GM18508 (cell line): ENCODE measurements at regions not wholly inside any gene's neighbourhood (a gene's known extent, or its start where the extent isn't known, plus 50 kb on each side); places are given as distances from the start of the nearest gene placed in this dataset.

Source experiments
- ATAC-seq: cut with Tn5 transposase; IDR thresholded peaks from one replicate; pipeline ENCODE4 v1.9.1; 2021; ENCODE audit warnings: moderate number of reproducible peaks; ENCODE audit not compliant: insufficient read depth, unreplicated experiment

DNA sequence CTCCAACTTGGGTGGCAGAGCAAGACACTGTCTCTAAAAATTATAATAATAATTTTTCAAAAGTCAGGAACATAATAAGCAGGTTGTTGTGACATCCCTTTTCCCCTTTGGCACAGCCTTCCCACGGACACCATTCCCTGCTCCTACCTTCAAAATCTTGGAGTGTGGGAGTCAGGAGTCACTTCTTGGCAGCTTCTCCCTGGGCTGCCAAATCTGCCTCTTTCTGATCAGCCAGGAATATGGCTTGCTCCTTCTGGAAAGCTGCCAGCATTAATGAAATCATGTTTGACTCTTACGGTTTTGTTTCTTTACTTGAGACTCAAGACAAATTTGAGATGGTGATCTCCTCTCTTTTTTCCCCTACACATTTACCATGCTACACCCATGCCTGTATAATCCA is 391.4 kb upstream of the SYT1 start:
- no peak for ATAC-seq

DNA sequence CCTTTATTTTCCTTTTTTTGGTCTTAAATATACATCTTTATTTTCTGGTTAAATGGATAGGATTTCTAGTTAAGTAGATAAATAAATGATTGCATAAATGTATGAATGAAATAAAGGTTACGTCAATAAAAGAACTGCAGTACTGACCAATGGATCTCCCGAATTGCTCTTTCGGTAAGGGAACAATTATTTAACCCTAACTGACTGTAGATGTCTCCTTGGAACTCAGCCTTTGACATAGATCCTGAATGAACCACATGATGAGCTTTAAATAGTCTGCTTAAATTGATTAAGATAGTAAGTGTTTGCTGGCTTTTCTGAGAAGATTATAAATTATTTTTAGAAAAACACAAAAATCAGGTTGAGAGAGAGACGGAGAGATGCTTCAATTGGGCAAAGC is 391.0 kb upstream of the SYT1 start:
- ATAC-seq: no peak

DNA sequence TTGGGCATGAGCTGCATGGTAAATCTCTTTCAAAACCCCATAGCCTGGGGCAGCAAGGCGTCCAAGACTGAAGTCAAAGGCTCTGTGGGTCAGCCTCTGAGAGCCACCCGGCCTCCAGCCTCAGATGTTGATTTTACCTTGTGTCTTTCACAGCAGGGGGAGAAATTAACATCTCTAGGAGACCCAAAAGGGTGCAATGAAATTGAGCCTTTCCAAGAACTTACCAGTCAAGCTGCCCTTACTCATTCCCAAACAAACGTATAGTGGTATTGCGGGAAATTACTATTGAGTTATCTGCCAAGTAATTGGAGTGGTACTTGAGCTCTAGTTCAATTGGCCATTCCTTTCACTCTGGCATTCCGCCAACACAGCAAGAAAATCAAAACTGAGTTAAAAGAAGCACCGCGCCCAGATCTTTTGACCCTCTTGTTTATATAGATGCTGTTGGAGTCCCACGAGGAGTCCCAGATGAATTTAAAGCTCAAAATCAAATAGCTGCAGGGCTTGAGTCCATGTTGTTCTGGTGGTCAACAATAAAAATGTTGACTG is 380.7 kb upstream of the SYT1 start:
- ATAC-seq: no peak

DNA sequence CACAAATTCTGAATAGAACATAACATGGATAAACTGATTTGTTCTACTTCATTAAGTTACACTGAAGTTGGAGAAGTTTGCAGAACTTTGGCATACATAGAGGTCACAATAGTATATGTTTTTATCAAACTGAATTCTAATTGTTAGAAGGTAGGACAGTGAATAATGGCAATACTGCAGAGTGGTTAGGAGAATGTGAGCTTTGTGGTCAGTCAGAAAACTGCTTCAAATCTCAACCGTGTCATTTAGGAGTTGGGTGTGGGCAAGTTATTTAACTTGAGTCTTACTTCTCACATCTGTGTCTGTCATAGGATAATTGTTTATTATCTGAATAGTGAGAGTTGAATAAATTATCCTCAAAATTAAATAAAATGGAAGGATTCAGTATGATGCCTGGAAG is 374.6 kb upstream of the SYT1 start:
- no peak for ATAC-seq

DNA sequence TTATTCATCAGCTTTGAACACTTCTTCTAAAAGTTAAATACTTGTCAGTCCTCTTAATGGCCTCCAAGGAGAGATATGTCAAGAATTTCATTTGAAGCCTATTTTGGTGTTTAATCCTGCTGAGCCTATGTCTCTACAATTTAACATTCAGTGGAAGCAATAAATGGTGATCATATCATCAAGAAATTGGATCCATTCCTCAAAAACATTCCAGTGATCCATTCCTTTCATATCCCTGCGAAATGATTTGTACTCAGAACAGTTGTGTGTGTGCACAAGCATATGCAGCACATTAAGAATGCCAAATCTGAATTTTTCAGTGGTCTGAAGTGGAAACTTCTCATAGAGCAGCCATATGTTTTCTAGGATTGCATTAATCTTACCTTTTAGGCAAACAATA is 373.7 kb upstream of the SYT1 start:
- ATAC-seq: no peak

DNA sequence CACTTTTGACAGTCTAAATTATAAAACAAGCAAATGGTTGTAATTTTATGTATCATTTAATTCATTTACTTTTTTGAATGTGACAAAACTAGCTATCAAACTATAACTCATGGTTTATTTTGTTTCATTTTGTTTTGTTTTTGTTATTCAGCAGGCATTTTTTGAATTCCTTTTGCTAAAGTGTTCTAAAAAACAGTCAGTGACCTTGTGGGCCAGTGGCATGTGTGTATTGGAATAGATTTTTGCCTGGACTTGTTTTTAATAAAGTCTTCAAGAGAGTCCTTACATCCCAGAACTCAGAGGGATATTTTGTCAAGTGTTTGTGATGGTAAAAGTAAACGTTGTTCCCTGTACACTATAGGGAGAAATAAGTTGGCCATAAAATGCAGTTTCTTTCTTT is 369.7 kb upstream of the SYT1 start:
- no peak for ATAC-seq

DNA sequence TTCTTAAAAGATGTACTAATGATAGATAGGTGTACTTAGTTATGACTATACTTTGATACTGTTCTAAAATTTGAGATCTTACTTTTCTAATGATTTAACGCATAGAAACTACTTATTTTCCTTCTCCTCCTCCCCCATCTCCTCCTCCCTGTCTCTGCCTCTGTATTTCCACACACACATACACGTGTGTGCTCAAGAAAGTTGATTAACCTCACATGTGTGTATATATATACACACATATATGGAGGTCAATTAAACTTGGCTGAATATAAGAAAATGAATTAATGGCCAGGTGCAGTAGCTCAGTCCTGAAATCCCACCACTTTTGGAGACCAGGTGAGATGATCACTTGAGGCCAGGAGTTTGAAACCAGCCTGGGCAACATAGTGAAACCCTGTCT is 362.7 kb upstream of the SYT1 start:
- ATAC-seq: no peak

DNA sequence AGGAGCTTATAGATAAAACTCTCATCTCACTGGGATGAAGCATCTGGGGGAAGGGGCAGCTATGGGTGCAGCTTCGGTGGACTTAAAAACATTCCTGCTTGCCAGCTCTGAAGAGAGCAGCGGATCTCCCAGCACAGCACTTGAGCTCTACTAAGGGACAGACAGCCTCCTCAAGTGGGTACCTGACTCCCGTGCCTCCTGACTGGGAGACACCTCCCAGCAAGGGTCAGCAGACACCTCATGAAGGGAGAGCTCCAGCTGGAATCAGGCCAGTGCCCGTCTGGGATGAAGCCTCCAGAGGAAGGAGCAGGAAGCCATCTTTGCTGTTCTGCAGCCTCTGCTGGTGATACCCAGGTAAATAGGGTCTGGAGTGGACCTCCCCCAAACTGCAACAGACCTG is 345.2 kb upstream of the SYT1 start:
- no peak for ATAC-seq

DNA sequence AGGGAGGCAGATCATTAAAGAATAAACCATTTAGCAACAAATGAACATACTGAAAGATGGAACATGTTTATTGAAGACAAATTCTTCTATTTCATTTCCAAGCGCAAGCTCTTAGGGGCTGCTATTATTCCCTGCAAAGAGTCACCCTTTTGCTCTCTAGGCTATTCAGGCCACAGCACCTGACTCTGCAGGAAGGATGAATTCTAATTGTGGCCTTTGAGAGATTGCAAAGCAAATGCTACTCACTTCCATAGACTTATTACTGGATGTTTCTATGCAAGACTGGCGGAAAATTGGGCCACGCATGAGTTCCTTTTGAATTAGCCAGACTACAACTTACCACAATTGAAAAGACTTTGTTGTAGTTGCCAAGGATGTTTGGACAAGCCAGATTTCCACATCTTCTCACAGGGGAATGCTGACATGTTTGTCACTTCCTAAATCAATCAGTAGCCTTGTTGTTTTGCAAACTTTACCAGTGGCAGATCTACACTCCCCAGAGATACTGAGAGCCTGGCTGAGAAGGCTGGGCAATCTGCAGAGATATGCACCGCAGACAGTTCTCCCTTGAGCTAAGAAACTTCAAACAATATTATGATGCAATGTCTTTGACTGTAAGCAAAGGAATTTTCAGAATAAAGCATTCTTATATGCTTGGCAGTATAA is 334.3 kb upstream of the SYT1 start:
- ATAC-seq: no peak

DNA sequence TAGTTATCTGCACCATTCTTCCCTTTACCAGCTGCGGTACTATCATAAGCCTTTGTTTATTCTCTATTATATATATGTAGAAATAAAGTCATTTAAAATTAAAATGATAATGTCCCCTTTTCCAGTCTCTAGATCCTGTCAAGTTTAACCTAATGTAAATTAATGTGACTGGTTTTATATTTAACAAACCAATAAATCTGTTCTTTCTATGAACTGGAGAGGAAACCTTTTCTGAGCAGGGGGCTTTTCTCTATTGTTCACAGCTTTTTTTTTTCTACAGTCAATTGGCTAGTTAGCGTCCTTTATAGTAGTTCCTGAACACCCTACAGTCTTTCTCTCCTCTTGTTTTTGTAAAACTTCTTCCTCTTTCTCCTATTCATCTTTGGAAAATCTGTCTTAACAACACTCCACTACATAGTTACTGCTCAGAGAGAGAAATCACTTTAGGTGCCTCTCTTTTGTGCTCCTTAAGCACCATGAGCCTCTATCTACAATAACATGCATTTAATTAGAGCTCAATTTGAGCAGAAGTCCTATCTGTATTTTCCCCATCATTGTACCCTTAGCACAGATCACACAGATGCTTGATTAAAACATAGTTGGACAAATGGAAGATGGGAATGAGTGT is 332.6 kb upstream of the SYT1 start:
- ATAC-seq: no peak

DNA sequence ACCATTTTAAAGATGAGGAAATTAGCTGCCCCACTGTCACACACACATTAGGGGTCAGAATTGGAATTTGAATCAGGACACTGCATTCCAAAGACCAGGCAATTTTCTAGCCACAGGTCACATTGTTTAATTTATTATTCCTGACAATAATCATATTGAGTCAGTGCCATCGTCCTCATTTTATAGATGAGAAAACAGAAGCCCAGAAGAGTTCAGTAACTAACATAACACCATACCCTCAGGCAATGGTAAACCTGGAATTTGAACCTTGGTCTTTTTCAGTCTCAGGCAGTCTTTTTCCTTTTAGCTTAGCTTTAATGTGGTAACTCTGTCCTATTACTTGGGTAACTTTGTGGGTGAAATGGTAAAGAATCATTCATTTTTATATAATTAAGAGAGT is 330.3 kb upstream of the SYT1 start:
- no peak for ATAC-seq

DNA sequence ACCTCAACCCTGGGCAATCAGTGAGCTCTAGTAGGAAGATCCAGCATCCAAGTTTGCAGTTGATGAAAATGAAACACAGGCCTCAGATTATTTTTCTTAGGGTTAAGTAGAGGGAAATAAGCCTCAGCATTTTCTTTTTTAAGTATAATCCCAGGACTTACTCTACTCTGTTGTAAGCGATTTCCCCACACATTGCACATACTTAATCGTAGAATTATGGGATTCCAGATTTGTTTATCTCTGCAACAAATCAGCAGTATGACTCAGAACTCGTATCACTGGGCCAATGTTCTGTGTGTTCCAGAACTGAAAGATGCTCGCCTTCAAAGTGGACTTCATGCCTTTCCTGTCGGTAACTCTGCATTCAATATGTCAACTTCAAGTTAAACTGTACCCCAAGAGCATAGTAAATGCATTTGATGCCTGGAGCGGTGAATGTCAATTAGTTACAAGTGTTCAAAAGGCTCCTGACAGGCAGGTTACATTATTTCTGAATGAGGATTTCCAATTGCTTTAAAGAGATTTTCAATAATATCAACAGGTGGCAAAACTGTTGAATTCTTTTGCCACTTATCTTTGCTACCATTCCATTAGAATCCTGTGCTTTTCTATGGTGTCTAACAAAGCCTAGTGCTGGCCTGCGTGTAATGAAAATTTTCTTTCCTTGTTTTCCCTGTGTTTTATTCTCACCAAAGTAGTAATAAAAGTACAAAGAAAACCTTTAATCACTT is 323.8 kb upstream of the SYT1 start:
- ATAC-seq: no peak

DNA sequence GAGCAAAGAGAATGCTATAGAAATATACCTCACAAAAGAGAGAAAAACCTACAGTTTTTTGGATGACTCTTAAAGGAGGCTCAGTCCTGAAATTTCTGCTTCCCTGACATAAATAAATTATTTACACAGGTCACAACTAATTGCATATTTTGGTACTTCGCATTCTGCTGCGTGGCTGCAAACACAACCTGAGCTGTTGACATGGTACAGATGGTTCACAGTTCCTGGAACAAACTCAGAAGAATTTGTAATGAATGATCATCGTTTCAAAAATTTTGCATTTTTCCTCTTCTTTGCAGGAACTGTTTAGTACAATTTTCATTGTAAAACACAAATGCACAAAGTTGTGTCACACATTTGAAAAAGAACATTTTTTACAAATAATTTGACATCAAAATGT is 313.7 kb upstream of the SYT1 start:
- ATAC-seq: no peak

DNA sequence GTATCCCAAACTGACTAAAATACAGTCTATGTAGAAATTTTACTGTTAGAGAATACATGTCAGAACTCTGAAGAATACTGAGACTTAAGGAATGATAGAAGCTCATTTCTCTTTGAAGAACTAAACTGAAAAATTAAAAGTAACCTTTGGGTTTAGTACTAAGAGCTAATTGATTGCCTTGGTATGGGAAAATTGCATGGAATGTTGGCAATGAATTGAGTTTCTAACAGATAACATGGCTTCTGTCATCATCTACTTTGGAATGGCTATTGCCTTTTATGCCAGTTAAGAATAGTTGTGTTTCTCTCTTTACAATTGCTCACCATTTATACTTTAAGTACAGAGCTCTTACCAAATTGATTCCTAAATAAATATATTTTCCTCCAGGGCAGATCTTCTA is 308.8 kb upstream of the SYT1 start:
- no peak for ATAC-seq

DNA sequence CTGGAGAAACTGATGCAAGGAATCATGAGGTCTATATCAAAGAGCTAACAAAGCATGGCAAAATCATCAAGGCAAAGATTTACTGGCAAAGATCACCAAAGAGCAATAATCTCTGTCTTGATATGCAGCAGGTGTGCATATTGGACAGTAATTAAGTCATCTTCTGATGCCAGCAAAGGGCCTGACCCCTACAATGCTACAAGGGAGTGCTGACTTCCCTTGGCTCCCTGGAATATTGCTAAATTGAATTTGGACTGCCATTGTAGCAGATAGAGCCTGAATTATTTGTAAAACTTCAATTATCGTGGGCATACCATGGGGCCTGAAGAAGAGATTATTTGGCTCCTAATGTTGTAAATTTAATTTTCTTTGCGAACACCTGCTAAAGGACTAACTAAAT is 307.9 kb upstream of the SYT1 start:
- ATAC-seq: no peak

DNA sequence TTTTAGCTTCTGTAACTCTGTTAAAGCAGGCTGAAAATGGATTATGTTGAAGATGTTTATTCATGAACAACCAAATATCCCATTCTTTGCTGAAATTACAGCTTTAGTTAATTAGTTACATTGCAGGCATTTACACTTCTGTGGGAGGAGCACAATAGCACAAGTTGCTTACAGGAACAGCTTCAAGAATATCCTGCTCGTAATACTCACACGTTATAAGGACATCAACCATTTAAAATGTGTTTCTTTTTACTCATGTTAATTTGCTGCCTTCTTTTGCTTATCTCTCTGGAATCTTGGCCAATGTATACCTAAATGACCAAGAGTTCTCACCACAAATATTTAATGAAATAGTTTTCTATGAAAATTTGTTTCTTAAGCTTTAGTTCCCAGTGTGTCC is 305.2 kb upstream of the SYT1 start:
- ATAC-seq: no peak

DNA sequence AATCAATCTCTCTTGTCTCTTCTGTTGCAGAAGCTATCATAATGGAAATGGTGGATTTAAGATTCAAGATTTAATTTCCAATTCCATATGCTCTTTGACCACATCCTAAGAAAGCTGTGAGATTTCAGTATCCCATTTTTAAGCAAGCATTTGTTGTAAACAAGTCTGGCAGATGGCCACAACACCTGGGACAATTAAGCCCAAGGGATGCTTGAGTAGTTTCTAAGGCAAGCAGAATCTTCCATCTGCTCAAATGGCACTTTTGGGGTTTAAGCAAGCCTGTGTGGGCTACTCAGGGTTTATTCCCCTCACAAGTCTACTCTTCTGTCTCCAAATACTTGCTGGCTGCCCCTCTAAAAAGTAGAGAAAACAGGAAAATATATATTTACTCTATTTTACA is 304.7 kb upstream of the SYT1 start:
- no peak for ATAC-seq

DNA sequence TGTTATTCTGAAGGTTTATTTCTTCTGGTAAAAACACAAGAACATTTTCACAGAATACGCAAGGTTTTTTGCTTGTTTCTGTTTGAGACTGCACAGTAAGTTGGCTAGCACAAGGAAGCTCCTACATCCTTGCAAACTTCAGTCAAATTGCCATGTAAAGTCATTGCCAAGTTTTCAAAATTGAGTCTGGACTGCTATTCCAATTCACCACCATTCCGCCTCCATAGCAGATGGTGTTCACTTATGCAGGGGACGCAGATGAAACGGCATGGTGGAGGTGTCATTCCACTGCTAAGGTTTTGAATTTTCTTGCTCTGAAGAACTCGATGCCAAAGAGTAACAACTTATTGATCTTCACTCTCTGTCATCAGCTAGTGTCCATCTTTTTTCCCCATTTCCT is 303.9 kb upstream of the SYT1 start:
- no peak for ATAC-seq

DNA sequence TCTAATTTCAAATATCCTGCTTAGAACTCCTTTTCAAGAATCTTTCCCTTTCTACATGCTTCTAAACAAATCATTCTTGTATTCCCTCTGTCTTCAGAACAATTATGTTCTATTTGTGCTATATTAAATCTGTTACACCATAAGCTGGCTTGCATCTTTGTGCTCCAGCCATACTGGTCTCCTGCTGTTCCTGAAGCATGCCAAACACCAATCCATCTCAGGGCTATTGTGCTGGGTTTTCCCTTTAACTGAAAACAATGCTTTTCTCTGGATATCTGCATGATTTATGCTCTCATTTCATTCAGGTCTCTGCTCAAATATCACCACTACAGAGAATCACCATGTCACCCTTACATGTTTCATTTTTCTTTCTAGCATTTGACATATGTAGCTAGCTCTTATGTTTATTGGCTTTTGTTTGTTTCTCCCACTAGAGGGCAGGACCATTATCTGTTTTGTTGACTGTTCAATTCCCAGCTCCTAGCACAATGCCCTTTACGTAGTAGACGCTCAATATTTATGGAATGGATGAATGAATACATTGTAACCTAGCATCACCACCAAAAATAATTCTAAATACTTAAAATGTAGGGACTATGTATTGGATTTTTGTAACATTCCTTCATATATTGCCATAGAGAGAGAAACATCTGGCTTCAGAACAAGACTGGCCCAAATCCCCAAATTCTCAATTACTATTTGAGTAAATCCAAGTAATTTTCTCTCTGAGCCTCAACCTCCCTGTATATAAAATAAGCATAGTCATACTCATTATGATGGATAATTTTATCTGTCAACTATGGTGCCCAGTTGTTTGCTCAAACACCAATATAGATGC is 302.0 kb upstream of the SYT1 start:
- ATAC-seq: no peak

DNA sequence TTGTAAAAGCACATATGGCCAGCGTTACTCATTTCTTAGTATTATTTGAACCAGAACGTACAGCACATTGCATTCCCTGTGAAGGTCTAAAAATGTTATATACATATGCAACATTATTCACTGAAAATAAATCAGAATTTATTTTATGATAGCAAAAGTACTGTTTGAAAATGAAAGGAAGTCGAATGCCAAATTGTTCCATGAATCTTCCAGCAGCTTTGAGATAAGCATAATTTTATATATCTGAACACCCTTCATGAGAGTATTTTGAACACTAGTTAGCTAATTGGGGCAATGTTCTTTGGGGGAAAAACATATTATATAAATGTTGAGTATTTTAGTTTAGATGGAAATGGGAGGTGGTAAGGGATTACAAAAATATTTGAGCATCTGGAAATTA is 300.7 kb upstream of the SYT1 start:
- ATAC-seq: no peak

DNA sequence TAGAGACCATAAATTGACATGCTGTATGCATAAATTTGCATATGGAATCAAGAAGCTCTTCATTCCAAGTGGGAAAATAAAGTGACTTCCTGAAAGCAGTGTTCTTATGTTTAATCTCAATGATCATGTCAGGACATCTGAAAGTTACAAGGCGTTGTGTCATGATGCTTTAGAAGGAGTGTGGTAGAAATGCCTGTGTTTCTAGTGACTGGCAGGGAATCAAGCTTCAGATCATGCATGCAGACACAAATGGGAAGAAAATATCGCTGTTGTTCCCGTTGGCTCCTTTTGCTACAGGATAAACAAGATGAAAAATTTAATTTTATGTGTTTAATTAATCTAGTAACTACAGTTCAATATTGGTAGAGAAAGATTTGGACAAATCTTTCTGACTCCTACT is 298.1 kb upstream of the SYT1 start:
- ATAC-seq: no peak
